Neuron (in vitro differentiated cells): ENCODE measurements at regions not wholly inside any gene's neighbourhood (a gene's known extent, or its start where the extent isn't known, plus 50 kb on each side); places are given as distances from the start of the nearest gene placed in this dataset.

ENCODE experiments used
- H2AFZ ChIP-seq: one replicate; pipeline ENCODE4 v1.6.1; 2013; ENCODE audit warnings: low read depth, mild to moderate bottlenecking, inconsistent platforms, low read length, moderate library complexity
- H3K27me3 ChIP-seq: one replicate; pipeline ENCODE4 v1.6.1; 2013; ENCODE audit warnings: low read length; ENCODE audit not compliant: insufficient read depth
- H3K36me3 ChIP-seq: one replicate; pipeline ENCODE4 v1.6.1; 2013; ENCODE audit warnings: low read length; ENCODE audit not compliant: insufficient read depth
- H3K4me1 ChIP-seq: one replicate; pipeline ENCODE4 v1.6.1; 2013; ENCODE audit warnings: low read length; ENCODE audit not compliant: insufficient read depth
- H3K4me3 ChIP-seq: 2 replicates; pipeline ENCODE4 v1.5.1; 2013; ENCODE audit warnings: mild to moderate bottlenecking, low read length, moderate library complexity
- H3K9me3 ChIP-seq: one replicate; pipeline ENCODE4 v1.6.1; 2013; ENCODE audit warnings: low read length

- H3K36me3 ChIP-seq = no peaks in the 10 kb centered on the region
- H3K9me3 ChIP-seq = no peaks in the 10 kb centered on the region
- no peaks in the 10 kb centered on the region for H3K27me3 ChIP-seq
- no peak overlapping the region for H3K4me3 ChIP-seq
- H3K4me1 ChIP-seq = no peaks in the 10 kb centered on the region
- H2AFZ ChIP-seq = no peak overlapping the region
Observed at GRCh38 chr2:23135481-23136100, 249.4 kb upstream of the KLHL29 start.

GRCh38 chr2:23137166-23137565 is 247.8 kb upstream of the KLHL29 start:
- no peaks in the 10 kb centered on the region for H3K36me3 ChIP-seq
- H3K9me3 ChIP-seq = no peaks in the 10 kb centered on the region
- H3K4me3 ChIP-seq = no peak overlapping the region
- H3K27me3 ChIP-seq = no peaks in the 10 kb centered on the region
- H2AFZ ChIP-seq = no peak overlapping the region
- no peaks in the 10 kb centered on the region for H3K4me1 ChIP-seq

GRCh38 chr2:23138701-23139100 is 246.3 kb upstream of the KLHL29 start:
- H3K36me3 ChIP-seq = no peaks in the 10 kb centered on the region
- H3K9me3 ChIP-seq = no peaks in the 10 kb centered on the region
- no peaks in the 10 kb centered on the region for H3K4me1 ChIP-seq
- no peaks in the 10 kb centered on the region for H3K27me3 ChIP-seq
- no peak overlapping the region for H3K4me3 ChIP-seq
- no peak overlapping the region for H2AFZ ChIP-seq

GRCh38 chr2:23145460-23145859 is 239.5 kb upstream of the KLHL29 start:
- no peak overlapping the region for H2AFZ ChIP-seq

GRCh38 chr2:23146011-23146410 is 239.0 kb upstream of the KLHL29 start:
- Histone ChIP-seq H3K4me1 (no peaks in the 10 kb centered on the region), H2AFZ (no peak overlapping the region), H3K9me3 (no peaks in the 10 kb centered on the region), H3K27me3 (no peaks in the 10 kb centered on the region), H3K36me3 (no peaks in the 10 kb centered on the region), H3K4me3 (no peak overlapping the region)

More at GRCh38 chr2:23145460-23145859, 239.5 kb upstream of the KLHL29 start:
- no peaks in the 10 kb centered on the region for H3K27me3 ChIP-seq
- H3K9me3 ChIP-seq = no peaks in the 10 kb centered on the region
- H3K4me3 ChIP-seq = no peak overlapping the region
- no peaks in the 10 kb centered on the region for H3K4me1 ChIP-seq
- H3K36me3 ChIP-seq = no peaks in the 10 kb centered on the region

- Histone ChIP-seq H3K4me1 (no peaks in the 10 kb centered on the region), H3K4me3 (no peak overlapping the region), H3K9me3 (no peaks in the 10 kb centered on the region), H3K36me3 (no peaks in the 10 kb centered on the region), H2AFZ (no peak overlapping the region), H3K27me3 (no peaks in the 10 kb centered on the region)
Observed at GRCh38 chr2:23148342-23148741, 236.6 kb upstream of the KLHL29 start.

- Histone ChIP-seq H3K4me3 (no peak overlapping the region), H3K27me3 (no peaks in the 10 kb centered on the region), H3K9me3 (no peaks in the 10 kb centered on the region), H3K4me1 (no peaks in the 10 kb centered on the region), H2AFZ (no peak overlapping the region), H3K36me3 (no peaks in the 10 kb centered on the region)
Observed at GRCh38 chr2:23149777-23150176, 235.2 kb upstream of the KLHL29 start.

- H3K4me1 ChIP-seq = no peaks in the 10 kb centered on the region
Observed at GRCh38 chr2:23153484-23153883, 231.5 kb upstream of the KLHL29 start.

GRCh38 chr2:23155022-23155421 is 230.0 kb upstream of the KLHL29 start:
- Histone ChIP-seq H3K27me3 (no peaks in the 10 kb centered on the region), H3K4me3 (no peak overlapping the region), H3K9me3 (no peaks in the 10 kb centered on the region), H2AFZ (no peak overlapping the region), H3K4me1 (no peaks in the 10 kb centered on the region), H3K36me3 (no peaks in the 10 kb centered on the region)

More at GRCh38 chr2:23153484-23153883, 231.5 kb upstream of the KLHL29 start:
- no peaks in the 10 kb centered on the region for H3K27me3 ChIP-seq
- no peak overlapping the region for H2AFZ ChIP-seq
- no peak overlapping the region for H3K4me3 ChIP-seq
- H3K9me3 ChIP-seq = no peaks in the 10 kb centered on the region
- no peaks in the 10 kb centered on the region for H3K36me3 ChIP-seq

GRCh38 chr2:23157812-23158211 is 227.2 kb upstream of the KLHL29 start:
- Histone ChIP-seq H3K4me1 (no peaks in the 10 kb centered on the region), H3K36me3 (no peaks in the 10 kb centered on the region), H3K9me3 (no peaks in the 10 kb centered on the region), H3K27me3 (no peaks in the 10 kb centered on the region), H2AFZ (no peak overlapping the region), H3K4me3 (no peak overlapping the region)

- Histone ChIP-seq H3K9me3 (no peaks in the 10 kb centered on the region), H3K4me1 (no peaks in the 10 kb centered on the region), H2AFZ (no peak overlapping the region), H3K36me3 (no peaks in the 10 kb centered on the region), H3K4me3 (no peak overlapping the region), H3K27me3 (no peaks in the 10 kb centered on the region)
Observed at GRCh38 chr2:23158306-23158705, 226.7 kb upstream of the KLHL29 start.

- no peaks in the 10 kb centered on the region for H3K9me3 ChIP-seq
- H2AFZ ChIP-seq = no peak overlapping the region
- no peaks in the 10 kb centered on the region for H3K4me1 ChIP-seq
- no peaks in the 10 kb centered on the region for H3K36me3 ChIP-seq
- no peak overlapping the region for H3K4me3 ChIP-seq
- no peaks in the 10 kb centered on the region for H3K27me3 ChIP-seq
Observed at GRCh38 chr2:23159746-23160405, 225.1 kb upstream of the KLHL29 start.

- no peaks in the 10 kb centered on the region for H3K36me3 ChIP-seq
- no peaks in the 10 kb centered on the region for H3K9me3 ChIP-seq
- H3K4me1 ChIP-seq = no peaks in the 10 kb centered on the region
- H2AFZ ChIP-seq = no peak overlapping the region
- no peak overlapping the region for H3K4me3 ChIP-seq
- no peaks in the 10 kb centered on the region for H3K27me3 ChIP-seq
Observed at GRCh38 chr2:23164173-23164572, 220.8 kb upstream of the KLHL29 start.

GRCh38 chr2:23169896-23170295 is 215.1 kb upstream of the KLHL29 start:
- Histone ChIP-seq H3K4me1 (no peaks in the 10 kb centered on the region), H2AFZ (no peak overlapping the region), H3K36me3 (no peaks in the 10 kb centered on the region), H3K27me3 (no peaks in the 10 kb centered on the region), H3K4me3 (no peak overlapping the region), H3K9me3 (no peaks in the 10 kb centered on the region)
